ENCODE measurements at regions not wholly inside any gene's neighbourhood (a gene's known extent, or its start where the extent isn't known, plus 50 kb on each side); places are given as distances from the start of the nearest gene placed in this dataset.
"Not testable (repeated sequence)": the region's sequence is repeated elsewhere in the genome, so short reads cannot be mapped to it uniquely, and the experiment has no call there.

DNA sequence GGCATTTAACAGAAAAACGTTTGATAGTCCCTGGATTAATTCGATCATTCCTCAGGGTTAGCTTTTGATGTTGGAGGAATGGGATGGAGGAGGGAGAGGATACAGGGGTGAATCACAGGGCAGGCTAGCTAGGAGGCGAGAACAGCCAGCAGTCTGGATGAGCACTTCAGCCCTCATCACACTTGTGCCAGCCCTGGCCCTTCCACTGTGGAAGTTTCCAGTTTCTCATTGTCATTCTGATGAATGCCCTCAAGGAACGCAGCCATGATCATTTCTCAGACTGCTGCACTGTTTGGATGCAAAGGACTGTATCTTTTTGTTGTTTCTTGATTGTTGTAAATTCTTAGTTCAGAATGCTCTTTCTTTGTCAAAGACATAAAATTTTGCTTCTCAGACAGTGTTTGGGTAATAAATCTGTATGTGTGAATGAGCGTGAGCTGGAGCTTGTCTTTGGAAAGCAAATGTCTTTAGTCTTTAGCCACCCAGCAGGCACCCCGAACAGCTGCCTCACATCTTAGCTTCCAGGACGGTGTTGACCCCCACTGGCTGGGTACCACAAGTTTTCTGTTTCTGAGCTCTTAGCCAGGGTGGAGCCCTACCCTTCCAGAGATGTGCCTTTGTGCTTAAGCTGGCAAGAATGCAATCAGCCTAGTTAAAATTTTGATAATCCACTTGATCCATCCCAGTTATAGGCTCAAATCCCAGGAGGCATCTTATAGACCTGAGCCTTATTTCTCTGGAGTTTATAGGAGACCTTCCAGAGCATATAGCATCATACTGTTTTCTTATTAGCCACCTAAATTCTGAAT is 121.1 kb downstream of the PDCD6IP start:
- no peak for DNase-seq (ENCODE audit: low read depth in 2 of 2)

DNA sequence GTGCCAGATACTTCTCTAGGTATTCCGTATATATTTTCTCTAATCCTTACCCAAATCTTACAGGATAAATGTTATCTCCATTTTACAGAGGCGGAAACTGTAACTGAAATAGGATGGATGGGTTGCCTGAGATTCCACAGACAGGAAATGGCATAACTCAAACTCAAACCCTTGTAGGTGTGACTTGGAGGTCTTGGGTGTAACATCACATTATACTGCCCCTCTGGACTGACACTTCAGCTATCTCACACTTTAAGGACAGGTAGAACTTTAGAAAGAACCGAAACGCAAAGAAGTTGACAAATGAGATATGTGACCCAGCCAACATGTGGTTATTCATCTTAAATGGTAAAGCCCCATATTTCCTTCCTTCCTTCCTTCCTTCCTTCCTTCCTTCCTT is 122.1 kb downstream of the PDCD6IP start:
- DNase-seq (ENCODE audit: low read depth in 2 of 2): no peak

DNA sequence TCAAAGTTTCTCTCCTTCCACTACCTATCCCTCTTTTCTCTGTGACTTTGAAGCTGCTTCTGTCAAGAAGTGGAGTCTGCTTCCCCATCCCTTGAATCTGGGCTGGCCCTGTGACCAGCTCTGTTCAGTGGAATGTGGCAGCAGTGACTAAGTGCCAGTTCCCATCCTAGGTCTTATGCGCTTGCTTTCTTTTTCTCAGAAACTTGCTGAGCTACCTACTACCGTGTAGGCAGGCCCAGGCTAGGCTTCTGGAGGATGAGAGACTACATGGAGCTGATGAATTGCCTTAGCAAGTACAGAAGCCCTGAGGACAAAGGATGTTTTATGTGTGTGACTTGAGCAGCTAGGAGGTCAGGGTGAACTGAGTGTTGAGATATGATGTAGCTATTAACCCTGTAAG is 123.2 kb downstream of the PDCD6IP start:
- DNase-seq (ENCODE audit: low read depth in 2 of 2): no peak

DNA sequence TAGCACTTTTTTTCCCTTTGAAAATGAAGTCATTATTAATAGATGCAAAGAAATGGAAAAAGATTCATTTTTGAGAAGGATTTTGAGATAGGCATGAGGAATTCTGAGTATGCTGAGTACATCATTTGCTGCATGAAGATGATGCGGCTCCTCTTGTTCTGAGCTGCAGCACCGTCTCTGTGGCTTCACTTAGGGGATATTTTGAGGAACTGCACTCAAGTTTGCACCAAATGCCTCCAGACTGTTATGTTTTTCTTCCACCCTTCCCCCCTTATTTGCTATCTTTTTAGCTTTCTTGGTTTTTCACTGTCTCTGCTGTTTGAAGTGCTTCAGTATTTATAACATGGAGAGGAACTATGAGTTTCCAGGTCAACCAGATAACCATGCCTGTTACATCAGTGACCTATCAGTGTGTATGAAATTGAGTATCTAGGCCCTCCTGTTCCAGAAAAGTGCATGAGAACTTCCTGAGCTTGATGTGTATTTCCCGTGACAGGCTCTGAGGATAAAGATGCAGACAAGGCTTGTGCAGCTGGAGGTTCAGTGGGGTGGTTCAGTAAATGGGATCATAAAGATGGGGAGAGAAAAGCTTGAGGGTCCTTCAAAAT is 128.7 kb downstream of the PDCD6IP start:
- no peak for DNase-seq (ENCODE audit: low read depth in 2 of 2)

DNA sequence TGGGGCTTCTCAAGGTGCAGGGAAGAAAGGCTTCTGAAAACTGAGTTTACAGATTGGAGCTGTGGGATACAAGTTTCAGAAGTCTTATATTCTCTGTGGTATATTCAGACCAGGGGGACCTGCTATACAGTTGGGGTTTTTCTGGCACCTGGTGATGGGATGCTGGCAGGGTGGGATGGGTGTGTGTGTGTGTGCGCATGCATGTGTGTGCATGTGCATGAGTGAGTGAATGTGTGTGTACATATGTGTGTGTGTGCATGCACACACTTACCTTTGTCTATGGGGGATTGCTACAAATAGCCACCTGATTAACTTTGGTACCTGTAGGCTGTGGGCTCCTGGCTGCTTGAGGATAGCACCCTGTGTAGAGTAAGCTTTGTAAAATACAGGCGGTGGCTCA is 131.4 kb downstream of the PDCD6IP start:
- DNase-seq (ENCODE audit: low read depth in 2 of 2): no peak

DNA sequence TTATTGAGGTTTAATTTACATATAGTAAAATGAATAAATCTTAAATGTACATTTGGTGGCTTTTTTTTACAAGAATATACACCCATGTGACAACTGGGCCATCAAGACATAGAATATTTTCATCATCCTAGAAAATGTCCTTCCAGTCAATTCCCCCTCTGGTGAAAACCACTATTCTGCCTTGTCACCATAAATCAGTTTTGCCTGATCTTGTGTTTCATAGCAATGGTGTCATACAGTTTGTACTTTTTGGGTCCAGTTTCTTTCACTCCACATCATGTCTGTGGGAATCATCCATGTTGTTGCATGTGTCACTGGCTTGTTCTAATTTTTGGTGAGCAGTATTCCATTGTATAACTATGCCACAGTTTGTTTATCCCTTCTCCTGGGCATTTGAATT is 133.1 kb downstream of the PDCD6IP start:
- DNase-seq (ENCODE audit: low read depth in 2 of 2): no peak

DNA sequence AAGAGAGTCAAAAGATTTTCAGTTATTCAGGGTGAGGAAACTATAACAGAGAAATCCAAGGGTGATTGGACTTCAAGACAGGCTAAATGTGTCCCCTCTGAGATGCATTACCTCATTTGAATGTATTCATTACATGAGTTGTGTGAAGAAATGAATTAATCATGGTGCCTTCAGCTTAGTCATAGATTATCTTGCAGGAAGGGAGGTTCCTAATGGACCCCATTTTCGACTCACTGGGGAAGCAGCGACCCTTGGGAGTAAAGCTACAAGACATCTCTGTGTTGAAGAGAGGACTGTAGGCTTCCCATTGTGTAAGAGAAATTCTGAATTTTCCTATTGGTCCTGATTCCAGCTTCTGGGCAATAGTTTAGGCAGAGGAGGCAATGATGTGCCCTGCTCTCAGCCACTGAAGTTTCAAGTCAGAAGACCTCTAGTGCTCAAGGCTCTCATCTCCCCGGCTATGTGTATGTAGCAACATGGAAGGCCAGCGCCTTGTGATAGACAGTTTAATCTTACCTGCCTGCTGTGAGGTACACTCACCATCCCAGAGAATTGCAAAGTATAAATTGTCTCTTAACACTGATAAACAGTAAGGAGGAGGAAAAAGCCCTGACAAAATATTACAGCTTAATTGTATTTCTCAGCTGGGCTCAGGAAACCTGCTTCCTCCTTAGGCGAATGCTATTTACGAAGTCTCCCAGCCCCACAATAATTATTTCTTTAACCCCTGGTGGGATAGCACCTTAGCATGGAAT is 133.8 kb downstream of the PDCD6IP start:
- no peak for DNase-seq (ENCODE audit: low read depth in 2 of 2)

DNA sequence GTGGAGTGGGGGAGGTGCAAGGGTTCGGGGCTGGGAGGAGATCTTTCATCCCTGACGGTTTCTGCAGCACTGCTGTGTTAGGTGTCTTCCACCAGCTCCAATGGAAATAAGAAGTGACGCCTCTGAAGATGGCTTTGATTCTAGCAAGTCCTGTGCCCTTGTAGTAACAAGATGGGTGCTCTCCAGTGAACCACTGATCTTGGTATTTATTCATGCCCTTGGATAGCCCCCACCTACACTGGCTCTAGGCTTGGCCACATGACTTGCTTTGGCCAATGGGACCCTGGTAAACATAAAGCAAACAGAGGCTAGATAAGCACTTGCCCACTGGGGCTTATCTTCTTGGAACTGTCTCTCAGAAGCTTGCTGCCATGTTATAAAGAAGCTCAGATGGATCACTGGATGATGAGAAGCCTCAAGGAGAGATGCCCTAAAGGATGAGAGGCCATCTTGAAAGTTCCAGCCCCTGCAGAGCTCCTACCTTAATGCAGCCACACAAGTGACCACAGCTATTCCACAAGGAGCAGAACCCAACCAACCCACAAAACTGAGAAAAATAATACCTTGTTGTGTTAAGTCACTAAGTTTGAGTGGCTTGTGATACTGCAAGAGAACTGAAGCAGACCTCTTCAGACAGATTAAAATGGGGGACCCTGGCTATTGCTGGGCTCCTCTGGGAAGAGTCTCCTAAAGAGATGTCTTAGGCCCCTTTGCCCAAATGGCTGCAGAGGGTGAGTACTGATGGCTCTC is 137.9 kb downstream of the PDCD6IP start:
- no peak for DNase-seq (ENCODE audit: low read depth in 2 of 2)

DNA sequence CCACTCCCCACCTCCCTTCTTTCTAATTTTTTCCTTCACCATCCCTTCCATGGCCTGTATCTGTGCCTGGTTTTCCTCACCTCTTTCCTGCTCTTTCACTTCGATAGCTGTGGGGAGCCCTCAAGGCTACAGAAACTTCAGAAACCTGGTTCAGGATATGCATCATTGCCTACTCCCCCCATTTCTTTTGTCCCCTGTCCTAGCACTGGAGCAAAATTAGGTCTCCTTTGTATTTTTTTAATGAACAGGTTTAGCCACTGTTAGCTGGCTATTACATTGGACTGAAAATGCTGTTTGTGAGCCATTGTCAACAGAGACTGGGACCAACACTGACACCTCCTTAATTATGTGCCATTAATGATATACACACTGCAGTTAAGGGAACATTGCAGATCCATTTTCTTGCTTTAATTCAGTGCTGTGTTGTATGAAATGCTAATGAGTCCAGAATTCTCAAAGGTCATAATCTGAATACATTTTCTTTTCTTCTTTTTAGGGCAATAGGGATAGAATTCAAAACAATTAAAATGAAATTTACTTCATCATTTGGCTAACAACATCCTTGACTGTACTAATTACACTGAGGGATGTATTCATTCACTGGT is 138.6 kb downstream of the PDCD6IP start:
- no peak for DNase-seq (ENCODE audit: low read depth in 2 of 2)

DNA sequence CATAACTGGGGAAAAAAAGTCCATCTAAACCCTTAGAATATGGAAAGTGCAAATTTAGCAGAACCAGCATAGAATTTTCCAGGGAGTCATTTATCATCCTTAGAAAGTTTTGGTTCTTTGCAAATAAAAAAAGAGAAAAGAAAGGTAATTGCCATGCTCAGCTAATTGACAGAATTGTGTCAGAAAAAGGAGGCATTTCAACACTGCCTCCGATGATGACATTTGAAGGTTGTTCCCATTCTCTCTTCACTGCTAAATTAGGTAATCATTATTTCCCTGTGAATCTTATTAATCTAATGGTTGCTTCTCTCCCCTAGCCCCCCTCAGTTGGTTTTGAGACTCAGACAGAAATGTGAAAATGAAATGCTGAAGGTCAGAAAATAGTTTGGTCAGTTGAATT is 139.2 kb downstream of the PDCD6IP start:
- no peak for DNase-seq (ENCODE audit: low read depth in 2 of 2)

DNA sequence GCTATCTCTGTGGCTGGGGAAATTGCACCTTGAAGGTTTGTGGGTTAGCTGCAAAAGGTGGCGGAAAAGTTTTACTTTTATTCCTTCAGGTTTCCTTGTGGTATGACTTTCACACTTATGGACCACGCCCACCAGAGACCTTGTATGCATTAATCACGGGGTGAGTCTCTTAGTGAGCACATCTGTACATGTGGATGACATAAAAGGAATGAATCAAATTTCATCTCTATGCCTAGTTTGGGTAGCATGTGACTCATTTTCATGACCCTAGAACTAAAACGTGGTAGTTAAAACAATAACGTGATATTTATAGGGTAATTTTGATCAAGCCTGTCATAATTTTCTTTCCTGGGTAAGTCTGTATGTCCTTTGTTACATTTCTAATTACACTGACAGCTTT is 141.7 kb downstream of the PDCD6IP start:
- no peak for DNase-seq (ENCODE audit: low read depth in 2 of 2)

DNA sequence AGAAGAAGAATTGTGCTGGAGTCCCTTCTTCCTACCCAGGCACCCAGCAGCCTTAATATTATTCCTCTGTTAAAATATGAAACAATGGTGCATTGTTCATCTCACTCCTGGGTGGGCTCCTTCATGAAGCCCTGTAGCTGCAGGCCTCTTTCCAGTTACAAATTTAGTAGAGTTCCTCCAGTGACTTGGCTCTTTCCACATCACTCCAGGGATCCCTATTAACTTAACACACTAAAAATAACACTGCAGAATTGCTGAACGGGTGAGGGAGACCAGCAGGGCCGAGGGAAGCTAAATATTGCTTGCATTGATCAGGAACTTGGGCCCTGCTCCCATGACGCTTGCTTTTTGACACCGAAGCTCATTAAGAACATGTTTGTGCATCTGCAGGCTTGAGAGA is 142.3 kb downstream of the PDCD6IP start:
- no peak for DNase-seq (ENCODE audit: low read depth in 2 of 2)

DNA sequence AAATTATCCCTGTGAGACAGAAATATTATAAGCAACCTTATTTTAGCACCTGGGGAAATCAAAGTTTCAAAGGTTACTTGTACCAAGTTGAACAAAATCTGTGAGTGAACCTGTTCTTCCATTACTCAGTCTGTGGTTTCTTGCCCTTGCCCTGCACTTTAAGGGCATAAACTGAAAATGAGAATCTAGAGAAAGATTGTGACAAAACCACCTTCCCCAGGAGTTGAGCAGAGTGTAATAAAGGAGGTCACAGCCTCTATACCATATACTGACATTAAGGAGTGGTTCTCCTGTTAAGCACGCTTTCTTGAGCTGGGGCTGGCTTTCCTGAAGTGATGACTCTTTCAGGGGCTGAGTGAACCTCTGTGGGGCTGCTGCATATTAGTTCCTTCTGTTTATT is 143.4 kb downstream of the PDCD6IP start:
- no peak for DNase-seq (ENCODE audit: low read depth in 2 of 2)

DNA sequence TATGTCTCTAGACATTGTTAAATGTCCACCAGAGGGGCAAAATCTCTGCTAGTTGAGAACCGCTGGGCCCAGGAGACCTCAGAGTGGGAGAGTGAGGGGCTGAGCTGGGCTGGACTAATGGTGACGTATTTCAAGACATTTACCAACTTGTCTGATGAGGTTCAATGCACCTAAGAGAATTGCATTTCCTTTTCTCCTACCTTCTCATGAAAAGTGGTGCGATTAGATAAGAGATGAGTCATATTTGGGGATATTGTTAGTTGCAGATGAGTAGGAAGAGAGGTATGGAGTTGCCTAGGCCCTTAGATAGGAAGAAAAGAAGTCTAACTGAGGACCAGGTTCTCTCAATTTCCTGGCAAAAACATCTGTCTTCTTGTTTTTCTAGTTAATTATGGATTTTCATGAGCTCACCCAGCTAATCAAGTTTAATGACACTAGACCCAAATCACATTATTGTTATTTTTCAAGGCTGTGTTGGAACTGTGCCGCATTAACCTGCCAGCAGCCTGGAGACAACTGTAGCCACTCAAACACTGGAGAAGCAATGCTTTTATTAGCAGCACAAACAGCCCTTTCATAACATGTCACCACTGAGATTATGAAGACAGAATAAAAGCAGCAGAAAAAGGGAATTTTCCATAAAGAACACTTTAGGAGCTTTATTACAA is 144.2 kb downstream of the PDCD6IP start:
- DNase-seq (ENCODE audit: low read depth in 2 of 2): no peak

DNA sequence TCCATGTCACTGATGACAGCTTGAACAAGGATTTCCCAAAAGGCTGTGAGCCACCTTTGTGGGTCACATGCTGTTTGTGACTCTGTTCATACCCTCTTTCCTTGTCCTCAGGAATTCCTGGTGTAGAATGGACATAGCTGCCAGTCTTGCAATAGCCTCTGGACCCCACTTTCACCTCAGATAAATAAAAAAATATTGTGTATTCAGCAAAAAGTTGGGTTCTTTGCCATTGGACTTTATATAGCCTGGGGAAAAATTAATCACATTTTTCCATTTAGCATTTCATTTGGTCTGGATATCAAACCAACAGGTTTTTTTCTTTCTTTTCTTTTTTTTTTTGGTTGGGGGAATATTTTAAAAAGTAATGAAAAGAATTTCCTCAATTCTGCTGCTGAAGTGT is 144.8 kb downstream of the PDCD6IP start:
- DNase-seq (ENCODE audit: low read depth in 2 of 2): no peak

DNA sequence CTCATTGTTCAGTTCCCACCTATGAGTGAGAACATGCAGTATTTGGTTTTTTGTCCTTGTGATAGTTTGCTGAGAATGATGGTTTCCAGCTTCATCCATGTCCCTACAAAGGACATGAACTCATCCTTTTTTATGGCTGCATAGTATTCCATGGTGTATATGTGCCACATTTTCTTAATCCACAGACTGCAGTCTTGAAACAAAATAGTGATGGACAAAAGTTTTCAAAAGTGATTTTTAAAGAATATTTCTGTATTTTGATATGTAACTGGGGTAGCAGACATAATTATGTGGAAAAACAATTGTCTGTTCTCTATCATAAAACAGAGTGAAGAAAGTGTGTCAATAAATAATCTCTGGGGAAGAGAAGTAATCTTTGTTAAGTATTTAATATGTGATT is 148.2 kb downstream of the PDCD6IP start:
- DNase-seq (ENCODE audit: low read depth in 2 of 2): not testable (repeated sequence)

DNA sequence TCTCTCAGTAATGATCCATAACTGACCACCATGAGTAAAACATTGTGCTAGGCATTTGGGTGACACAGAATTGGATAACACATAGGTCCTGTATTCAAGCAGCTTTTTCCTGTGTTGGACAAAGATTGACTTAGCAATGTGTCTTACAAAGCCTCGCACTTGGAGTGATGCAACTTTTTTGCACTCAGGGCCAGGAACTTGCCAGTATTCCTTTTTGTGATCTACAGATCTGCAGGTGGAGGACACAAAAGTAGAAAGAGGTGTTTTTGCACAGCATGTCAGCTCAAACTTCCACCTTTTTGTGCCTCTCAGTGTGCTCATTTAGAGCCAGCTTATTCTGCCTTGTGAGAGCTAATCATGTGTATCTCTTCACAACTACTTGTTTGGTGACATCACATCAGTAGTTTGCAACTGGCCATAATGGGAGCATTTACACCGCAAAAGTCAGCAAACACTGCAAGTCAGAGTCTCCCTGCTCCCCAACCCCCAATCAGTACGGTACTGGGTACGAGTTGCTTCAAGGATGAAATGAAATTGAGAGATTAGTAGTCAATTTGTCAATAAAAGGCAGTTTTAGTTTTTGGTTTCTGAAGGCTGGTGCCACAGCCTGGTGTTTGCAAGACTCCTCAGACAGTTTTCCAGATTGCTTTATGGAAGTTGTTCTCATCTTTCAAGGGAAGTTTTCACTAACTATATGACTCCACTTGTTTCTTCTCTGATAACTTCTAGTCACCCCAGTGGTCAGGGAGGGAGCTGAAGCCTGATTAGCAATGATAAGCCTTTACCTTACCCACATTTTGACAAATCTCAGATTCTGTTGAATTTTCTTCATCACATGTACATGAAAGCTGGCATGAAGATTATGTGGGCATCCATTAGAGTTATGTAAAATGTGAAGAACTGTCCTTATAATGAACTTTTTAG is 149.1 kb downstream of the PDCD6IP start:
- DNase-seq (ENCODE audit: low read depth in 2 of 2): no peak

DNA sequence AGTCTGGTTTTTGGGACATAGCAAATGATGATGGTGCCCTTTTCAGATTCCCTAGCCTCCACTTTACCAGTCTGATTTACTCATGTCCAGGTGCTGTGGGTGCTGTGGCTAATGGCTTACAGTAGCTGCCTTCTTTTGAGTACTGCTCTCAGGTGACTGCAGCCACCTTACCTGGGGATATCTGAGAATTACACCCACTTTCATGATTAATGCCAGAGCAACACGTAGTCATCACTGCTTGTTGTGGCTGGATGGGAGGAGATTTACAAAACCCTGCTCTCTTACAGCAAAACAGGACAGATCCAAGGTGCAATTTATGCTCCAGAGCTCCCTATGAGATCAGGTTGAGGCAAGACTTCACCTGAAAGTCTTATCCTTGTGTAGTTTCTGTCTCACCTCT is 150.6 kb downstream of the PDCD6IP start:
- DNase-seq (ENCODE audit: low read depth in 2 of 2): no peak

DNA sequence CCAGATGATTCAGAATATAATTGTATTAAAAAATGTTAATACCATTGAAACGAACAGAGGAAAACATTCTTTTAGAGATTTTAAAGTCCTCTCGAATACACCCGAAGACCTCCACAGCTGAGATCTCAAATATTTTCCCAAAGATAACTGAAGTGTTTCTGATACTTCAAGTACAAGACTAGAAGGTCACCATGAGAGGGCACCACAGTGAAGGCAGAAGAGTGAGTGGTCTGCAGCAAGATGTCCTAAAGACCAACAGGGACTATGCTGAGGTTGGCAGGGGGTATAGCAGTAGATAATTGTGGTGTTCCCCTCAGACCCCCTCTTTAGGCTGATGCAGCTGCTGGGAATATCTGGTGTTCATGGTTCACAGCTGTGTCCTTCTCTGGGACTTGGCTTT is 156.5 kb downstream of the PDCD6IP start:
- DNase-seq (ENCODE audit: low read depth in 2 of 2): no peak

DNA sequence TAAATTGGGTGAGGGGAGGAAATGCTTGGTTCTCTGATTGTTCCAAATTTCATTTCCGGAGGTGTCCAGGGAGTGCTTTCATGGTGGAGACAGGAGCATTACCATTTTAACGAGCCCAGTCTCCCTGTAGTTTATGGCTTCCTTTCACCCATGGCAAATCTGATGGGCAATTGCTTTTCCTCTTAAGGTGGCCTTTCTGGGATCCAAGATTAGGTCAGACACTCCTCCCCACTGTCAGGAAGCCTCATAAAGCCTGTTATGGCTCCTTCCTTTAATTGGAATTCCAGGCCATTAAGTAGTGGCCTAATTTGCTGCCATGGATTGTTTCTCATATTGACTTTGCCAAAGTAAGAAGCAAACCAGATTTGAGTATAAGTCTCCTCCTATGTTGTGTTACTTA is 157.8 kb downstream of the PDCD6IP start:
- no peak for DNase-seq (ENCODE audit: low read depth in 2 of 2)
